ENCODE measurements at regions not wholly inside any gene's neighbourhood (a gene's known extent, or its start where the extent isn't known, plus 50 kb on each side); places are given as distances from the start of the nearest gene placed in this dataset.
"Not testable (repeated sequence)": the region's sequence is repeated elsewhere in the genome, so short reads cannot be mapped to it uniquely, and the experiment has no call there.

DNA sequence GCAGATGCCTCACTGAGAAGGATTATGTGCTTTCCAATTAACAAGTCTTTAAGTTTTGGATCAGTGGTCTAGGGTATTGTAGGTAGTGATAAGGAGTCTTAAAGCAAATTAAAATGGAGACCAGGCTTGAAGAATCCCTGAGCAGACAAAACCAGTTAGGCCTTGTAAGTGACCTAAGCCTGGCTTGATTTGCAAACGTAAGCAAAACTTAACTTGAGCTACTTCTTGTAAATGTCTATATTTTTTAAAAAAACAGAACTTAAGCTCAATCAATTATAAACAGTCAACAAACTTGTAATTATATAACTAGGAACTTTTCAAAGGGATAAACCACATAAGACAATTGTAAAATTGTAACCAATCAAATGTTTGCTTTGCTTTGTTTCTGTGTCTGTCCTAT, 72.7 kb upstream of the NALF2 start:
- DNase-seq = no peak

DNA sequence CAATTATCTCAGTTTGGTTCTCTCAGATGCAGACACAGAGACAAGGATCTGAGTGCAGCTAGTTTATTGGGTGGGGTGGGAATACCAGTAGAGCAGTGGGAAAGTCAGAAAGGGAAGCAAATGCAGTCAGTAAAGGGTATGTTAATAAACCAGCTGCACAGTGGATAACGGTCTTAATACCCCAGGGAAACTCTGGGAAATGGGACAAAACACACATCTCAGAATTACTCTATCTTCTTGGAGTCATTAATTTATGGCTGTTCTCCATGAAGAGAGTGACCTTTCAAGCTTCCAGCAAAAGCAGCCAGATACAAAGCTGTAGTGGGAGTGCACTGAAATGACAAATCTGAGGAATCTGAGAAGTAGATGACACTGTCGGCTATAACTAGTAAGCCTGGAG, 73.3 kb upstream of the NALF2 start:
- no peak for DNase-seq

DNA sequence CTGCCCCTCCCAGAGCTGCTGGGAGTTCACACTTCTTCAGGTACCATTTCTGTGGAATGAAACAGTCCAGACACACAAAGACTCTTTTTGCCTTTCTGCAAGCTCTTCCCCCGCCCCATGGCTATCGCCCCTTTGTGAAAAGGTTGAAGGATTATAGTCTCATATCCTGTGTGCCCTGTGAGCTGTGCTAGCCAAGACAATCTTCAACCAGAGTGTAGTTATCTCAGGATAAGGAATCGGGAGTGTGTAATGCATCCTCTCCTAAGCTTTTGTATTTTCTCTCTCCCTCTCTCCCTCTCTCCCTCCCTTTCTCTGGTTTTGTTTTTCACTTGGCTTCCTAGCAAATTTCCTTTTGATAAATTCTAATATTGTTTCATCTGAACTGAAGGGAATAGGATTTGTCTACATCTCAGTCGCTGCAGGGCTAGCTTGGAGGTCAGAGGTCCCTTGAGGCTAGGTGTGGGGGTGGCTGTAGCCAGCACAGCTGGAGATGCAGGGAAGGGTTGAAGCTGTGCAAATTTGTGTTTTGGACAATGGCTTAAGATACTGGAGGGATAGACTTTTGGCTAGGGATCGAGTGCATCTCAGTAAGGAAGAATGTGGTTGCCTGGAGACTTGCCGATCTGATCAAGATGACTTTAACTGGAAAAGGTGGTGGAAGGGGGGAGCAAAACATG, 74.6 kb upstream of the NALF2 start:
- no peak for DNase-seq

DNA sequence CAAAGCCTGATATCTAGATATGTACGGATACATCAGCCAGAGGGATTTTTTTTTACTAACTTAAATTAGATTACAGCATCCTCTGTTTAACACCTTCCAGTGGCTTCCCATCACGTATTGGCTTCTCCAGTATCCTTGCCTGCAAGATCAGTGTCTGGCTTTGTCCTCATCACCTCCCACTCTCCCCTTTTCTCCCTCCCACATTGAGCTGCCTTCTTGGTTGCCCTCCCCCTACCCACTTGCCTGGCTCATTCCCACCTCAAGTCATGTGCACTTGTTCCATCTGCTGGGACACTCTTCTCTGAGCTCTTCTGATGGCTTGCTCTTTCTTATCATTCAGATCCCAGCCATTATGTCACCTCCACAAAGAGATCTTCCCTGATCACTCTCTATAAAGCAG, 75.9 kb upstream of the NALF2 start:
- no peak for DNase-seq

- DNase-seq = no peak
Observed at GRCh38 chrX:69424910-69425309, 79.2 kb upstream of the NALF2 start.

- no peak for DNase-seq
Observed at GRCh38 chrX:69424161-69424560, 80.0 kb upstream of the NALF2 start.

- not testable (repeated sequence) for DNase-seq
Observed at GRCh38 chrX:69422208-69422607, 81.9 kb upstream of the NALF2 start.

DNA sequence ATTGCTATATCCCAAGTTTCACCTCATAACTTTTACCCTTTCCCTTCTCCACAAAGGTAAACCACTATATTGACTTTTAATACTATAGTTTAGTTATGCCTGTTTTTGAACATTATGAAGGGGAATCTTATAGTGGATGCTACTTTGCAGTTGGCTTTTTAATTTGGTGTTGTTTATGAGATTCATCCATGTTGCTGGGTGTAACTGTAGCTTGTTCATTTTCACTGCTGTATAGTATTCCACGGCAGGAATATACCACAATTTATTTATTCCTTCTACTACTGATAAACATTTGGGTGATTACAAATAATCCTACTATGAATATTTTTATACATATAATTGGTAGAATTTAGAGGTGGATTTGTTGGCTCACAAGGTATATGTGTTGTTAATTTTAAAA, 88.4 kb upstream of the NALF2 start:
- DNase-seq = no peak

DNA sequence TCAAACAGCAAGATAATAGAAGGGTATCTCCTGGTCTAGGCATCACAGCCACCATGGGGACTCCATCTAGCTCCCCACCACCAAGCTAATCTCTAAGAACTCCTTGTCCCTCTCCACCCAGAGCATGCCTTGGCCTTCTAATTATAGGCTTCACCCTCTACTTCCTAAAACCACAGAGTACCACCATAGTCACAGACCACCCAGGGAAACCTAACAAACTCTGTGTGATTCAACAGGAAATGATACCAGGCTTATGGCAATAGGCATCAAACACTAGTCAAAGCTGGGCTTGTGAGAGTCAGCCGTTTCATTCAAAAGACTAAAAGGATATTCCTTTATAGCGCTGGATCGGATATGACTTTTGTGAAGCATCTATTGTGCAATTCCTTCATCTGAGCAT, 91.5 kb upstream of the NALF2 start:
- DNase-seq = no peak

GRCh38 chrX:69398881-69399280, 105.2 kb upstream of the NALF2 start:
- no peak for DNase-seq

DNA sequence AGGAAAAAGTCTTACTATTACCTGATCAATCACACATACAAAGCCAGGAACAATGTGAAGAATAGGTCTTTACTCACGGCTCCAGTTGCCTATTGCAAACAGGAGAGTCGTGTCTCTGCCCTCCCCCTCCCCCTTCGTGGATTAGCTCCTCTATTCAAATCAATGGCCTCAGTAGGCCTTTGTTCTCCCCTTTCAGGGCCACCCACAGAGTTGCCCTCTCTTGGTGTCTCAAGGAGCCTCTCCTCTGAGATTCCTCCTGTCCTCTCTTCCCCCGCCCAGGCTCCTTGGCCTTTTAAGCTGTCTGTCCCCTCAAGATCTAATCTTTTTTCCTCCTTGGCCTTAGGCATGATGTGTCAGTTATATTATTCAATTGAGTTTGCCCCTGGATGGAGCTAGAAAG, 107.2 kb upstream of the NALF2 start:
- no peak for DNase-seq

DNA sequence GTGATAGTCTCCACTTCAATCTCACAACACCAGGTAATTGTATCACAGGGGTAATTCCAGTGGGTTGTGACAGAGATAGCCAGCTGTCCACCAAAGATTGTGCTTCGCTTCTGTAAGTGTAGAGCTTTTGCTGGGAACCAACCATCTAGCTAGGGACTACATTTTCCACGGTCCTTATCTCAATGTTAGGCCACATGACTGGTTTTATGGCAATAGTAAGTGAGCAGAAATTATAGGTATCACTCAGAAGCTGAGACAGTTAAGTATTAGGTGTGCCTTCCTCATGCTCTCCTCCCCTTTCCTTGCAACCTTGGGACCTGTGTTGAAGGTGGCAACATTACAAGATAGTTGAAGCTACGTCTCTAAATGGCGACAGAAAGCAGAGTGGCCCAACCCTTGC, 108.8 kb upstream of the NALF2 start:
- no peak for DNase-seq

- no peak for DNase-seq
Observed at GRCh38 chrX:69389101-69389501, 115.0 kb upstream of the NALF2 start.

DNA sequence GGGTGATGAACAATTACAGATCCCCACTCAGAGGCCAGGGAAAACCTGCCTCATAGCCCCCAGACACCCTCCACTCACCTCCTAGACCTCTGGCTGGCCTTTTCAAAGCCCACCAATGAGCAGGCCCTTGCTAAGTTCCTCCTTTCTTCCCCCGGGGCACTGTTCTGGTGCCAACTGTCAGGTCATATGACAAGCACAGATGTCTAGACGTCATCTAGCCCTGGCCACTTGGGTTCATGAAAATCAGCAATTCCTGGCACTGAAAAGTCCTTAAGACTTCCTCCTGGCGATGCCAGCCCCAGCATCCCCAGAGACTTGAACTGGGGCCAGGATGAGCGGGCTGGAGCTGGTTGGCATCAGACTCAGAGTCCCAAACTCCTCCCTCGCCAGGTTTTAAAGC, 115.6 kb upstream of the NALF2 start:
- no peak for DNase-seq

GRCh38 chrX:69387567-69388487, 116.3 kb upstream of the NALF2 start:
- no peak for DNase-seq

DNA sequence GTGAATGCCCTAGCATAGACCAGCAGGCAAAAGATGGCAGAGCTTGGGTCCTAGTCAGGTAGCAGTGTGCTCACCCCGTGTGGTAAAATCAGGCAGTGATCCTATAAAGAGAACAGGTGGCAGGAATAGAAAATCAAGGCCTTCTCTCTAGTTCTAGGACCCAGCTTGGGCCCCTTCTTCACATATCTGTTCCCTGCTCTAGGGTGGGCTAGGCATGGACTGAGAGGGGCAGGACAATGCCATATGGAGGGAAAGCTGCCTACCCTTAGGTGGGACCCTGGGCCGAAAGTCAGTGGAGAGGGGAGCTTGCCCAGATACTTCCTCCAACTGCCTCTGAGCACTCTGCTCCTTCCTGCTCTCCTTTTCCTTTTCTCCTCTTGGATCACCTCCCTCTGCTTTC, 117.4 kb upstream of the NALF2 start:
- no peak for DNase-seq

DNA sequence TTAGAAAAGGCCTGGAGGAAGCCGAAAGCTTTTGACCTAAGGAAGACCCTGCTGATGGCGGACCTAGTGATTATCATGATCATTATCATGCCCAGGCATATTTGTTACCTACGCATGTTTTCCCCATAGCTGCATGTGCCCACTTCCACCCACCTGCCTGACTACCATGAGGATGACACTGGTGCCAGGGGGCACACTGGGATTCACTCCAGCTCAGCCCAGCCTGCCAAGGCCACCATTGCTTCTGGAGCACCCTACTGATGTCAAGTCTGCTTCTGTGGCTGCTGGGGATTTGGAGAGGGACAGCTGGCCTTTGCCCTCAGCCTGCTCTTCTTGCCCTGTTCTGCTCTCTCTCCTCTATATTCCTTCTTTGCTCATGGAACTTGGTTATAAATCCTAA, 124.7 kb upstream of the NALF2 start:
- no peak for DNase-seq

- DNase-seq = no peak
Observed at GRCh38 chrX:69374569-69374968, 129.6 kb upstream of the NALF2 start.

- DNase-seq = no peak
Observed at GRCh38 chrX:69372435-69372834, 131.7 kb upstream of the NALF2 start.

DNA sequence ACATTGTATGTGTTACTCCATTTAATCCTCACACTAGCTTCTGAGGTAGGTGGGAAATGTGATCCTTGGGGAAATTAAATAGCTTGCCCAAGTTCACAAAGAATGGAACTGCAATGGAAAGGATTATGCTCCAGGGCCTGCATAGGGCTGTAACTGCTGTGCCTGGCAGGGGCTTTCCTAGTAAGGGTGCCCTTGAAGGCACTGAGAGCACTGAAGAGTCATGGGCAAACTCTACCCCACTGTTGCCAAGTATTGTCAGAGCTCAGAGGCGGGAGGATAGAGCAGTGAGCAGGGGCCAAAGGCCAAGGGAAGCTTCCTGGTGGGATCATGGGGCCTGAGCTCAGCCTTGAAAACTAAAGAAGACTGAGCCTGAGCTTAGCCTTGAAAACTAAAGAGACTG, 133.0 kb upstream of the NALF2 start:
- no peak for DNase-seq

- DNase-seq = no peak
Observed at GRCh38 chrX:69369999-69370398, 134.1 kb upstream of the NALF2 start.

DNA sequence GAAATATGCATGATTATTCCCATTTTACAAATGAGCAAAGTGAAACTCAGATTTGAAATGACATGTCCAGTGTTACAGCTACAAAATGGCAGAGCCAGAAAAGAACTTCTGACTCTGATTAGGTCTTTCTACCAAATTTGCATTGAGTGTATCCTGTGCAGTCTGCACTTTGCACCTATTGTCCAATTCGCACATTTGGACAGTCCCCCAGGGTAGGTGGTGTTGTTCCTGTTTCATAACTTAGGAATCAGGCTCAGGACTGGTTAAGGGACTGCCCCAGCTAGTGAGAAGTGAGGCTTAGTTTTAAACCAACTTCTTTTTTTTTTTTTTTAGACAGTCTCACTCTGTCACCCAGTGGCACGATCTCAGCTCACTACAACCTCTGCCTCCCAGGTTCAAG, 137.9 kb upstream of the NALF2 start:
- no peak for DNase-seq

DNA sequence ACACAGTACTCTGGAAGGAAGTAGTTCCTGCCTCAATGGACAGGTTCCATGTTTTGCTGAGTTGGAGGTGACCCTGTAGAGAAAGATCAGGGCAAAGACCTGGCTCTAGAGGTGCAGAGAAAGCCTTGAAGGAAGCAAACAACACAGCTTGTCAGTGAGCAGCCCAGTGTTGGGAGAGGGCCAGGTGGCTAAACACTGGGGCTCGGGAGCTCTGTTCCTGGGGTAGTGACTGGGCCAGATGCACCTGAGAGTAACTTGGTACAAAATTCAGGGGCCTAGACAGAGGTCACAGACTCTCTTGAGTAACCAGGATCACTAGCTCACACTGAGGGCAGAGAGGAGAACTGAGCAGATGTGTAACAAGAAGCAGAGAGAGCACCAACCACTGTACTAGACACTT, 138.4 kb upstream of the NALF2 start:
- DNase-seq = no peak

- DNase-seq = no peak
Observed at GRCh38 chrX:69365349-69365748, 138.8 kb upstream of the NALF2 start.

DNA sequence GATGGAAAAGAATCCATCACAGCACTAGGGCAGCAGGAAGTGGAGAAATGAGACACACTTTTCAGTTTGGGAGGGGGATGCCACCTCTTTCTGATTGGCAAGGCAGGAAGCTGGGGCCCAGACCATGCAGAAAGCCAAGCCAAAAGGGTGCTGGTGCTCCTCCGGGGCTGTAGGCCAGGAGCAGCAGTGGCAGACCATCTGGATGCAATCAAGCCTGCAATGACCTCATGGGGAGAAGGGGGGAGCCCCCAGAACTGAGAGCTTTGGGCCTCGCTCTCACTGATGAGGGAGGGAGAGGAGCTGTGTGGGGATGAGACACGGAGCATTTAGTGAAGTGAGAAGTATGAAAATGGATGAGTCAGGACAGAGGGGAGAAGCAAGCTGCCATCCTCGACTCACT, 141.3 kb upstream of the NALF2 start:
- DNase-seq = no peak
